Peyer's patch (tissue), 4 donors: ENCODE measurements at regions not wholly inside any gene's neighbourhood (a gene's known extent, or its start where the extent isn't known, plus 50 kb on each side); places are given as distances from the start of the nearest gene placed in this dataset.

Experiments used
- DNase-seq, 3 donors: peaks; one replicate each; pipeline ENCODE4 v3.0.0-alpha.2; 2017 to 2019
- H3K27ac ChIP-seq, 4 donors: fragments of 200-600 bp; sonication (generic); one replicate each; pipeline ENCODE4 v1.5.1; 2016 to 2019
- H3K27me3 ChIP-seq, 2 donors: fragments of 200-600 bp; sonication (generic); one replicate each; pipeline ENCODE4 v1.5.1; 2019
- H3K36me3 ChIP-seq, 3 donors: fragments of 200-600 bp; sonication (generic); one replicate each; pipeline ENCODE4 v1.5.1; 2016 to 2019
- H3K4me1 ChIP-seq, 4 donors: fragments of 200-600 bp; sonication (generic); one replicate each; pipeline ENCODE4 v1.5.1; 2016 to 2019
- H3K4me3 ChIP-seq, 4 donors: fragments of 200-600 bp; sonication (generic); 1 replicate in 3 of 4; 2 replicates in 1 of 4; pipeline ENCODE4 v1.5.1; 2016 to 2019; ENCODE audit warnings: mild to moderate bottlenecking in 1 of 4
- H3K9me3 ChIP-seq, 4 donors: fragments of 200-600 bp; sonication (generic); one replicate each; pipeline ENCODE4 v1.5.1; 2016 to 2019; ENCODE audit warnings: mild to moderate bottlenecking in 1 of 4
- CTCF ChIP-seq, 6 experiments: fragments of 450-650 bp in 4 of 6; fragments of 200-600 bp in 2 of 6; sonication (generic) in 1 of 6; IDR thresholded peaks; one replicate each; pipeline ENCODE4 v1.5.1; 2017 to 2019; ENCODE audit warnings: antibody characterized with exemption in 6 of 6, mild to moderate bottlenecking in 3 of 6, moderate library complexity in 1 of 6
- POLR2A ChIP-seq, 2 donors: fragments of 450-650 bp; IDR thresholded peaks; one replicate each; pipeline ENCODE4 v1.5.1; 2017; ENCODE audit warnings: antibody characterized with exemption in 2 of 2, mild to moderate bottlenecking in 2 of 2, moderate library complexity in 2 of 2

- TF ChIP-seq POLR2A (IDR thresholded peaks at IDR 0.05) = no peak
- TF ChIP-seq CTCF (IDR thresholded peaks at IDR 0.05) = no peak
- H3K36me3 ChIP-seq = no peaks in the 10 kb centered on the region
- H3K4me3 ChIP-seq = no peak overlapping the region
- no peaks in the 10 kb centered on the region for H3K27me3 ChIP-seq
- H3K27ac ChIP-seq = no peak overlapping the region
- H3K4me1 ChIP-seq = no peaks in the 10 kb centered on the region
- no peak for DNase-seq
- H3K9me3 ChIP-seq = no peaks in the 10 kb centered on the region
Observed at GRCh38 chr21:31501926-31502325, 157.6 kb upstream of the SOD1 start.

- TF ChIP-seq CTCF (IDR thresholded peaks at IDR 0.05) (no peak), POLR2A (IDR thresholded peaks at IDR 0.05) (no peak)
- DNase-seq = no peak
- Histone ChIP-seq H3K4me1 (no peaks in the 10 kb centered on the region), H3K27ac (no peak overlapping the region), H3K4me3 (no peak overlapping the region), H3K27me3 (no peaks in the 10 kb centered on the region), H3K9me3 (no peaks in the 10 kb centered on the region), H3K36me3 (no peaks in the 10 kb centered on the region)
Observed at GRCh38 chr21:31500982-31501381, 156.9 kb upstream of the TIAM1 start.

- no peaks in the 10 kb centered on the region for H3K27me3 ChIP-seq
- no peaks in the 10 kb centered on the region for H3K4me1 ChIP-seq
- no peak overlapping the region for H3K4me3 ChIP-seq
- no peaks in the 10 kb centered on the region for H3K36me3 ChIP-seq
- TF ChIP-seq CTCF (IDR thresholded peaks at IDR 0.05) (no peak), POLR2A (IDR thresholded peaks at IDR 0.05) (no peak)
- no peak for DNase-seq
- H3K27ac ChIP-seq = no peak overlapping the region
- no peaks in the 10 kb centered on the region for H3K9me3 ChIP-seq
Observed at GRCh38 chr21:31500071-31500470, 156.0 kb upstream of the TIAM1 start.

- TF ChIP-seq CTCF (IDR thresholded peaks at IDR 0.05) = no peak
- no peak for TF ChIP-seq POLR2A (IDR thresholded peaks at IDR 0.05)
- no peaks in the 10 kb centered on the region for H3K27me3 ChIP-seq
- H3K4me3 ChIP-seq = no peak overlapping the region
- H3K9me3 ChIP-seq = no peaks in the 10 kb centered on the region
- H3K4me1 ChIP-seq = no peaks in the 10 kb centered on the region
- H3K36me3 ChIP-seq = no peaks in the 10 kb centered on the region
- no peak for DNase-seq
- H3K27ac ChIP-seq = no peak overlapping the region
Observed at GRCh38 chr21:31498985-31499384, 154.9 kb upstream of the TIAM1 start.

- no peak for TF ChIP-seq POLR2A (IDR thresholded peaks at IDR 0.05)
- no peak for TF ChIP-seq CTCF (IDR thresholded peaks at IDR 0.05)
- Histone ChIP-seq H3K27ac (no peak overlapping the region), H3K27me3 (no peaks in the 10 kb centered on the region), H3K36me3 (no peaks in the 10 kb centered on the region), H3K9me3 (no peaks in the 10 kb centered on the region), H3K4me1 (no peaks in the 10 kb centered on the region), H3K4me3 (no peak overlapping the region)
- DNase-seq = no peak
Observed at GRCh38 chr21:31497914-31498313, 153.9 kb upstream of the TIAM1 start.

GRCh38 chr21:31493350-31493880 lies 149.4 kb upstream of the TIAM1 start:
- H3K4me1 ChIP-seq = no peaks in the 10 kb centered on the region
- no peak overlapping the region for H3K4me3 ChIP-seq
- no peak overlapping the region for H3K27ac ChIP-seq
- no peaks in the 10 kb centered on the region for H3K9me3 ChIP-seq
- no peaks in the 10 kb centered on the region for H3K27me3 ChIP-seq
- TF ChIP-seq POLR2A (IDR thresholded peaks at IDR 0.05) (no peak), CTCF (IDR thresholded peaks at IDR 0.05) (no peak)
- DNase-seq = no peak
- no peaks in the 10 kb centered on the region for H3K36me3 ChIP-seq
